GM19467 (cell line): ENCODE measurements at regions not wholly inside any gene's neighbourhood (a gene's known extent, or its start where the extent isn't known, plus 50 kb on each side); places are given as distances from the start of the nearest gene placed in this dataset.

Experiments
- ATAC-seq: cut with Tn5 transposase; IDR thresholded peaks from one replicate; pipeline ENCODE4 v1.9.1; 2021; ENCODE audit warnings: mild to moderate bottlenecking, moderate library complexity; ENCODE audit not compliant: unreplicated experiment

GRCh38 chr21:43277481-43278351 lies 108.9 kb downstream of the CRYAA start:
- ATAC-seq: no peak

DNA sequence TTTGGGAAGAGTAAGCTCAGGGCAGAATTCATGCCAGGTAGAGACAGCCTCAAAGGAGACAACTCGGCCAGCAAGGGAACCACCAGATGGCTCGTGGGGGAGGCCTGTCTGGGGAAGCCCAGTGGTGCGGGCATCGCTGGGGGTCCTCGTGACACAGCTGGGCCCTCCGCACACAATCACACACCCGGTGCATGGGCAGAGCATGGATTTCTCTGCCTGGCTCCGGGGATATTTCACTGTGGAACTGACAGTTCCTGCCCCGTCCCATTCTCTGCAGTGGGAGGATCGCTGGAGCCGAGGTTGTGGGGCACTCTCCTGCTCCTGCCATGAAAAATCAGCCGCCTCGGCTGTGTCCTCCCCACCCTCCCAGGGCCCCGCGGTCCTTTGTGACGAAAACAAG lies 108.0 kb downstream of the CRYAA start:
- ATAC-seq: no peak

DNA sequence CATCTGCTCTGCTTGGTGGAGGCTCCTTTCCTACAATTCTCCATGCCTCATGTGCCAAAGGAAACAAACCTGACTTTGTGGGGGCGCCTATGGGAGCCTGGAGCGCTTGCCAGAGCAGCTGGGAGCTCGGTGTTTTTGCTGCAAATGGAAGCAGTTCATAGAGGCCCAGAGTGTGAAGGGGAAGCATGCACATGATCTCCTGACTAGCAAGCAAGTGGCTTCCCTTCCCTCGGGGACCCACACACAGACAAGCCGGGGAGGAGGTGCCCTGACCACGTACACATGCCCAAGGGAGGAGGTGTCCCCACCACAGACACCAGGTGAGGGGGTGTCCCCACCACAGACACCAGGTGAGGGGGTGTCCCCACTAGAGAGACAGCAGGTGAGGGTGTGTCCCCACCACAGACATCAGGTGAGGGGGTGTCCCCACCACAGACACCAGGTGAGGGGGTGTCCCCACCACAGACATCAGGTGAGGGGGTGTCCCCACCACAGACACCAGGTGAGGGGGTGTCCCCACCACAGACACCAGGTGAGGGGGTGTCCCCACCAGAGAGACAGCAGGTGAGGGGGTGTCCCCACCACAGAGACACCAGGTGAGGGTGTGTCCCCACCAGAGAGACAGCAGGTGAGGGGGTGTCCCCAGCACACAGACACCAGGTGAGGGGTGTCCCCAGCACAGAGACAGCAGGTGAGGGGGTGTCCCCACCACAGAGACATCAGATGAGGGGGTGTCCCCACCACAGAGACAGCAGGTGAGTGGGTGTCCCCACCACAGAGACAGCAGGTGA lies 106.8 kb downstream of the CRYAA start:
- no peak for ATAC-seq

DNA sequence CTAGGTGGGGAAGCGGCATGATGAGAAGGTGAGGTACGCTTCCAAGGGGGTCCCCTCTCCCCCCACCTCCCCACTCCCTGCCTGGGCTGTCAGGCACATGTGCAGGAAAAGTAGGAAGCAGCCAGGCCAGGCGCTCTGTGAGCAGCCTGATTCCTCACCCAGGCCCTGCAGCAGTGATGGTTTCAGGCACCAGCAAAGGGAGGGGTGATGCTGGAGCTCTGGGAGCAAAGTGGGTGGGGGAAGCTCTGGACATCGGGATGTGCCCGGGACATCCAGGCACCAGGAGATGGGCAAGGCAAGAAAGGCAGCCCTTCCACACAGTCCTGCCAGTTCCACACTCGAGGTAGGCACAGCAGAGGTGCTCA lies 106.1 kb downstream of the CRYAA start:
- ATAC-seq: no peak

- no peak for ATAC-seq
Observed at GRCh38 chr21:43274022-43274945, 105.5 kb downstream of the CRYAA start.

GRCh38 chr21:43273708-43274021 lies 104.9 kb downstream of the CRYAA start:
- ATAC-seq: no peak

- ATAC-seq: no peak
Observed at GRCh38 chr21:43273016-43273707, 104.4 kb downstream of the CRYAA start.

GRCh38 chr21:43272591-43272990 lies 103.8 kb downstream of the CRYAA start:
- no peak for ATAC-seq

DNA sequence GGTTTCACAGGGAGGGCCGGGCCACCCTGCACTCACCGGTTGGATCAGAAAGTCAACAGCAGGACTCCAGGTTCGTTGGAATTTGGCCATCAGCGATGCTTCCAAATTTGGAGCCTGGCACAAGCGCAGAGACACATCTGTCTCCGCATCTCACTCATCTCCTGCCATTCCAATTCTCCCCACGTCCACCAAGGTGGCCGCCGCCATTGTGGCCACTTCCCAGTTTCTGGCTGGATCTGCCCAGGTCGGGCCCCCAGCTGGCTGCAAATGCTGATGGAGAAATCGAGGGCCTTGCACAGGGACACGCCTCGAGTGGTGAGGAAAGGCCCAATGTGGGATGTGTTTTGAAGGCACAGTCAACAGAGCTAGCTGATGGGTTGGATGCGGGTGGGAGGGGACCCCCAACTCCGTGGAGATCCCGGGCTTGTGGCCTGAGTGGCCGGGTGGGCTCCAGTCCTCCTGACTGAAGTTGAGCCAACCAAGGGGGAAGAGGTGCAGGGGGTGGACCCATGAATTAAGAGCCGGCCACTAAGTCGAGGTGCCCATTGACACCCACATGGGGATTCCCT lies 102.7 kb downstream of the CRYAA start:
- no peak for ATAC-seq

DNA sequence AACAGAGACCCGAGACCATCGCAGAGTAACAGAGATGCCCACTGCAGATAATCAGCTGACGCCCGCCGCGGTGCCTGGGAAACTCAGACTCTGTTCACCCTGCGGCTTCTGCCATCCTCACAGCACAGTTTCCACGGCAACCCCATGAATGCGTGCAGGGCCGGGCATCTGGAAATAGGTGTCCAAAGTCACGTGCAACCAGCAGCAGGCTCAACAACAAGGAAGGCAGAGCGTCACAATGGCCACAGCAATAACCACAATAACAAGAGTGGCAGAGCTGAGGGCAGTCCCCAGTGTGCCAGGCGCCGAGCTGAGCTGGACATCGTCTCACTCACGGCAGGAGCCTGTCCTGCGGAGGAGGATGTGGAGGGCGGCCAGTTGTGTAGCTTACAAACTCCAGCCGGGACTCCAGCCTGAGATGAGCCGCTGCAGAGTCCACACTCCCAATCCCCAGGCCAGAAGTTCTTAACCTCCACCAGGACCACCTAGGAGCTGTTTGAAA lies 102.0 kb downstream of the CRYAA start:
- no peak for ATAC-seq

GRCh38 chr21:43269957-43270705 lies 101.3 kb downstream of the CRYAA start:
- no peak for ATAC-seq

DNA sequence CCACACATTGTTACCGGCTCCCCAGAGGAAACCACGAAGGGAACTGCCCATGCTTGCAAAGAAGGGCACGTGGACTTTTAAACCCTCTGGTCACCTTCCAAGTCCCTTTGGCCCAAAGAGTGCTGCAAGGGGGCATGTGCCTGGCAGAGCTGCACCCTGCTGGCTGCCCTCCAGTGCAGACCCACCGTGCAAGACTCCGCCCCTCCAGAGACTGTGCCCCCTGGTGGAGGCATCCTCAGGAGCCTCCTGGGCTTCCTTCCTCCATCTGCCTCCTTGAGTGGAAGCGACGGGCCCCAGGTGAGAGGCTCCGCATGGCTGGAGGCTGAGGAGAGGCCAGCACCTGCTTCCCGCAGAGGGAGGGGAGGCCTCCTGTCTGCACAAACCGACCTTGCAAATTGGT lies 100.6 kb downstream of the CRYAA start:
- ATAC-seq: no peak

GRCh38 chr21:43268804-43269186 lies 100.0 kb downstream of the CRYAA start:
- no peak for ATAC-seq

- ATAC-seq: no peak
Observed at GRCh38 chr21:43268086-43268803, 99.4 kb downstream of the CRYAA start.

GRCh38 chr21:43267391-43268085 lies 98.7 kb downstream of the CRYAA start:
- no peak for ATAC-seq

DNA sequence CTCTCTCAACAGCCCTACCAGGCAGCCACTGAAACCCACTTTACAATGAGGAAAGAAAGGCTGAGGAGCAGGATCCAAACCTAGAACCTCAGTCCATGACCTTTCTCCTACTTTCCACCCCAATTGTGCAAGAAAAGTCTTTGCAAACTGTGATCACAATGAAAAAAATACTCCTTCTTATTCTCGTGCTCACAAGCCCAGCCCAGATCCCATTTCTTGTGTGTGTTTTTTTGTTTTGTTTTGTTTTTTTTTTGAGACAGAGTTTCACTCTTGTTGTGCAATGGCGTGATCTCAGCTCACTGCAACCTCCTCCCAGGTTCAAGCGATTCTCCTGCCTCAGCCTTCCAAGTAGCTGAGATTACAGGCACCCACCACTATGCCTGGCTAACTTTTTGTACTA lies 97.7 kb downstream of the CRYAA start:
- no peak for ATAC-seq

GRCh38 chr21:43262427-43262826 lies 93.6 kb downstream of the CRYAA start:
- ATAC-seq: no peak
